ENCODE measurements at regions not wholly inside any gene's neighbourhood (a gene's known extent, or its start where the extent isn't known, plus 50 kb on each side); places are given as distances from the start of the nearest gene placed in this dataset.

DNA sequence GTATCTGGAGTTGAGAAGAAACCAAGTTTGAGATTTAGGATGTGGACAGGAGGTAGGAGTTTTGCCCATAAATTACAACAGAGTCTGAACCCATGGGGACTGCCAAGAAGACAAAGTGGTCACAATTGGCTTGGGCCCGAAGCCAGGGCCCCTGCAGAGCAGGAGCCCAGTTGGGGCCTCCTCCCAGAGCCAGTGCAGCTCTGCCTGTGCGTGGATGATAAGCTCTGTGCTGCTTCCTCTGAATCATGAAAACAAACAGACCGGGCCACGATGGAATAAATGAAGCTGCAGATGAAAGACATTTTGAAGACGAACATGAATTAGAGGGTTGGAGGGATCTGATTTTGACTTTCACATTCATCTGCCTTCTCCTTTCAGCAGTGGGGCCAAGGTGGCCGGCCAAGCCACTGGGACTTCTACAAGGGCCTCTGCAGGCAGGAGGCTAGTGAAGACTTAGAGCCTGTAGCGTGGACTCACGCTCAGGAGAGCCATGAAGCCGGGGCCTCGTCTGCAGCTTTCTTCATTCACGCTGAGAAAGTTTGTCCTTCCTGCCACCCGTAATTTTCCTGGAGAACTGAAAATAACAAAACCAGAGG is 156.8 kb upstream of the LYZL1 start:
- H3K4me3 Mint-ChIP-seq: no peak overlapping the region
- peaks cover 8% of the 10 kb centered on the region for H3K27me3 Mint-ChIP-seq (ENCODE audit: insufficient read depth)
- H3K27ac Mint-ChIP-seq: no peak overlapping the region
- intact Hi-C loops (cut with micrococcal nuclease): loop anchor here (10.0 kb wide), 1 partner anchor 467 kb away; no protein-coding TSS in a partner anchor
- no peaks in the 10 kb centered on the region for H3K4me1 Mint-ChIP-seq (ENCODE audit: low read depth)
- H3K9me3 Mint-ChIP-seq: no peaks in the 10 kb centered on the region
- no peak for DNase-seq (ENCODE audit: low spot score)
- H3K36me3 Mint-ChIP-seq (ENCODE audit: low read depth): no peaks in the 10 kb centered on the region

DNA sequence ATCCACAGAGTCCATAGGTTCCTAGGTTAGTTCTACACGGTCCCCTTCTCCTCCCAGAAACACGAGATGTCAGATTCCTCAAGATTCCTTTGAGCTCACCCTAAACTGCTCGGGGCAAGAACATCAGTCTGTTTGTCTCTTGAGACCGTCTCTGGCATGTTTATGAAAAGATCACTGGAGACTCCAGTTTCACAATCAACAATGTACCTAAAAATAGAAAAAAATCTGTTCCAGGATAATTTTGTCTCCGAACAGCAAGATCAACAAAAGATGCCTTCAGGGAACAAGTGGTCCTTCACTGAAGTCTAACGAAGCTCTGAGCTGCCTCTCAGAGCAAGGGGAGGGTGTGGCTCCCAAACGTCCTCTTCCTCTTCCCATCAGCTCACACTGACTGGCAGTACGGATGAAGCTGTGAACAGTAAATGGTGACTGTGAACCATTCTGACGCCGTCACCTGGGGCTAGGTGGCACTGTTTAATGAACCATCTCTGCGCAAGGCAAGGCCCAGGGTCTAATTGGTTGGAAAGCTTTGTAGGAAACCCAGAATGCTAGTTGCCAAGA is 156.2 kb upstream of the LYZL1 start:
- no peaks in the 10 kb centered on the region for H3K9me3 Mint-ChIP-seq
- peaks cover 8% of the 10 kb centered on the region for H3K27me3 Mint-ChIP-seq (ENCODE audit: insufficient read depth)
- no peaks in the 10 kb centered on the region for H3K36me3 Mint-ChIP-seq (ENCODE audit: low read depth)
- H3K27ac Mint-ChIP-seq: no peak overlapping the region
- intact Hi-C loops (cut with micrococcal nuclease): loop anchor here (10.0 kb wide), 1 partner anchor 468 kb away; no protein-coding TSS in a partner anchor
- H3K4me3 Mint-ChIP-seq: no peak overlapping the region
- no peak for DNase-seq (ENCODE audit: low spot score)
- no peaks in the 10 kb centered on the region for H3K4me1 Mint-ChIP-seq (ENCODE audit: low read depth)

DNA sequence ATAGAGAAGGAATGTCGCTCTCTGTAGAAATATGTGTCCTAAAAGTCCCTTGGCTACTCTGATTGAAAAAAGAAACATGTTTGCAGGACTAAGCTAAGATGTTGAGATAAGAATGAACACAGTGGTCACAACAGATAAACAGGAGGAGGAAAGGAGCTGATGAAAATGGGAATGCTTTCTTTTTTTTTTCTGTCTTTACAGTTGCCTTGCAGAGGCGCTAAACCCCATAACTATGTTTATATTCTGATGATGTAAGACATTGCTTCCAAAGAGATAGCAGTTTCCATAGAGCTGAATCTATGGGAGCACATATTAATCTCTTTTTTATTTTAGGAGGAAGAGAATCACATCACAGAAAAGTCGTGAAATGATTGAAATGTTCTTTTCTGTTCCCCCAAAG is 153.5 kb upstream of the LYZL1 start:
- H3K9me3 Mint-ChIP-seq: no peaks in the 10 kb centered on the region
- DNase-seq (ENCODE audit: low spot score): no peak
- H3K27me3 Mint-ChIP-seq (ENCODE audit: insufficient read depth): peaks cover 10% of the 10 kb centered on the region
- no peak overlapping the region for H3K4me3 Mint-ChIP-seq
- no peak overlapping the region for H3K27ac Mint-ChIP-seq
- intact Hi-C loops (cut with micrococcal nuclease): loop anchor here (10.0 kb wide), 1 partner anchor 471 kb away; no protein-coding TSS in a partner anchor
- no peaks in the 10 kb centered on the region for H3K4me1 Mint-ChIP-seq (ENCODE audit: low read depth)
- H3K36me3 Mint-ChIP-seq (ENCODE audit: low read depth): no peaks in the 10 kb centered on the region

DNA sequence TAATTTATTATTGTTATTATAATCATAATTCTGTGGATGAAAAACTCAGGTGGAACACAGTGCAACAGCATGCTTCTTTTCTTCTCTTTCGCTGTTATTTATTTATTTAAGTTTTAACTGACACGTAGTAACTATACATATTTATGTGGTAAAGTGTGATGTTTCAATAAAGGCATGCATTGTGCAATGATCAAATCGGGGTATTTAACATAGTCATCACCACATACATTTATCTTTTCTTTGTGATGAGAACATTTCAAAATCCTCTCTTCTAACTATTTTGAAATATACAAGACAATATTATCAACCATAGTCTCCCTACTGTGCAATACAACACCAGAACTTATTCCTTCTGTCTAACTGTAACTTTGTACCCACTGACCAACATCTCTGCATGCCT is 152.5 kb upstream of the LYZL1 start:
- Mint-ChIP-seq H3K36me3 (ENCODE audit: low read depth) (no peaks in the 10 kb centered on the region), H3K27me3 (ENCODE audit: insufficient read depth) (peaks cover 10% of the 10 kb centered on the region), H3K4me1 (ENCODE audit: low read depth) (no peaks in the 10 kb centered on the region), H3K27ac (no peak overlapping the region), H3K4me3 (no peak overlapping the region), H3K9me3 (no peaks in the 10 kb centered on the region)
- DNase-seq (ENCODE audit: low spot score): no peak
- intact Hi-C loops (cut with micrococcal nuclease): loop anchor here (10.0 kb wide), 1 partner anchor 472 kb away; no protein-coding TSS in a partner anchor

DNA sequence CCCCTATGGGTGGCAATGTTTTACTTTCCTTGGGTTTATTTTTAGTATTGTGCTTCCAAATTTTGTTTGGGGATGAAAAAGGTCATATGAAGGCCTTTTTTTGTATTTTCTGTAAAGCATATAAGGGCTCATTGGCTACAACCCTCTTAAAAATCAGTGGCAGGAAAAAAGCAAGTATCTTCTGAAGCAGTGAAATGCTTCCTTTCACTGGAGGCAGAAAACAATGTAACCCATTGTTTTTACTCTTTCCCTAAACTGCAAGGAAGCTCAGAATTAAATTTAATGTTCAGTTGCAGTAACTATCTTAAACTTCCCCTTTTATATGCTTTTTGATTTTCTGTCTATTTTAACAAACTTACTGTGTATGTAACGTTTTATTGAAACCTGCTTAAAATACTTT is 148.7 kb upstream of the LYZL1 start:
- no peaks in the 10 kb centered on the region for H3K4me1 Mint-ChIP-seq (ENCODE audit: low read depth)
- intact Hi-C loops (cut with micrococcal nuclease): no loop called here

DNA sequence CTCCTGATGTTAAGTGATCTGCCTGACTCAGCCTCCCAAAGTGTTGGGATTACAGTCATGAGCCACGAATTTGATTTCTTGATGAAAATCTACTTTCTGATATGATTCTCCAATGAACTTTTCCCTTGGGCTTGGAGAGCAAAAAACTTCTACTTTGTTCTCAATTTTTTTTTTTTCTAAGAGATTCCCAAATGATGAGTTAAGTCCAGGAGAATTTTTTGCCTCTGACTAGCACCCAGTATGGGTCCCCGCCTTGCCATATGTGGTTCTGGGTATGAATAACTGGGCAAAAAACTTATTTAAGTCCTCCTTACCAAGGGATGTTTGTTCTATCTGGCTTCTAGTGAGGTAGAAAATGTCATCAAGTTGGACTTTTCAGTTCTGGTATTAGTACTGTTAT is 147.9 kb upstream of the LYZL1 start:
- no peaks in the 10 kb centered on the region for H3K36me3 Mint-ChIP-seq (ENCODE audit: low read depth)
- H3K4me3 Mint-ChIP-seq: no peak overlapping the region
- intact Hi-C loops (cut with micrococcal nuclease): no loop called here
- H3K27me3 Mint-ChIP-seq (ENCODE audit: insufficient read depth): peaks cover 17% of the 10 kb centered on the region
- no peaks in the 10 kb centered on the region for H3K9me3 Mint-ChIP-seq
- no peak for DNase-seq (ENCODE audit: low spot score)
- no peaks in the 10 kb centered on the region for H3K4me1 Mint-ChIP-seq (ENCODE audit: low read depth)
- H3K27ac Mint-ChIP-seq: no peak overlapping the region

More for the DNA sequence above, 148.7 kb upstream of the LYZL1 start:
- Mint-ChIP-seq H3K4me3 (no peak overlapping the region), H3K36me3 (ENCODE audit: low read depth) (no peaks in the 10 kb centered on the region), H3K27me3 (ENCODE audit: insufficient read depth) (peaks cover 17% of the 10 kb centered on the region), H3K9me3 (no peaks in the 10 kb centered on the region), H3K27ac (no peak overlapping the region)
- no peak for DNase-seq (ENCODE audit: low spot score)

DNA sequence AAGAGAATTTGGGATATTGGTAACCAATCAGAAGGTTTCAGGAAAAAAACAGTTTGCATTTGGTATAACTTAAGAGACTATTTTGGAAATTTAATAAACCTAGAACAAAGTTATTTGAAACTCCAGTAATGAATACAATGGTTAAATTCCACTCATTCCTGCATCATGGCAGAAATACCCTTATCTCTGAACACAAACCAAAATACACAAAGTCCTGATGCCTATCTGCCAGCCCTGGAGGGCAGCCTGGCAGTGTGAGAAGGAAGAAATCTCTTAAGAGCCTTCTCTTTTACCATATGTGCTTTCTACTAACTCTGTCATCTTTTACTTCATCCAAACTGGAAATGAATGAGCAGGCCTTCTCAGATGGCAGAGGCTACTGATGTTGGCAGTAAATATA is 147.1 kb upstream of the LYZL1 start:
- no peak for DNase-seq (ENCODE audit: low spot score)
- intact Hi-C loops (cut with micrococcal nuclease): no loop called here
- Mint-ChIP-seq H3K27ac (no peak overlapping the region), H3K4me1 (ENCODE audit: low read depth) (no peaks in the 10 kb centered on the region), H3K27me3 (ENCODE audit: insufficient read depth) (peaks cover 14% of the 10 kb centered on the region), H3K36me3 (ENCODE audit: low read depth) (no peaks in the 10 kb centered on the region), H3K4me3 (no peak overlapping the region), H3K9me3 (no peaks in the 10 kb centered on the region)

DNA sequence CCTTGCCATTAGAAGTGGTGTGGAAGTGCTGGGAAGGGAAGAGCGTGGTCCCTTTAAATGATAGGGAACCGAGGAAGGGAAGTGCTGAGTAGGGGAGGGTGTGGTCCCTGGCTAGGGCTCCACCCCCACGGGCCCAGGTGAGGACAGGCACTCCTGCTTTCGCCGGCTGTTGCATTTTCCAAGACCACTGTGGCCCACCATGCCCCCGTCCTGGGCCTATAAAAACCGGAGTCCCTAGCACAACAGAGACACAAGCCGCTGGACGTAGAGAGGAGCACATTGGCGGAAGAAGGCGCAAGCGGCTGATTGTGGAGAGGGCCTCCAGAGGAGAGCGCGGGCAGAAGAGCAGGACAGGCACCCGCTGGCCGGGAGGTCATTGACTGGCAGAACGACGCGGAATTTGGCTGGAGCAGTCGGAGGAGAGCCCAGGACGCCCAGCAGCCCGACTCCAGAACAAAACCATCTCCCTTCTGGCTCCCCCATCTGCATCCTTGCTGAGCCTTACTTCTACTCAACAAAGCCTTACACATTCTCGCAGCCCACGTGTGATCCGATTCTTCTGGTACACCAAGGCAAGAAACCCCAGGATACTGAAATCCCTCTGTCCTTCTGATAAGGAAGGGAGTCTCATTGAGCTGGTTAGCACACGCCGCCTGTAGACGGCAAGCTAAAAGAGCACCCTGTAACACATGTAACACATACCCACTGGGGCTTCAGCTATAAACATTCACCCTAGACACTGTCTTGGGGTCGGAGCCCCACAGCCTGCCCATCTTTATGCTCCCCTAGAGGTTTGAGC is 146.2 kb upstream of the LYZL1 start:
- H3K27ac Mint-ChIP-seq: no peak overlapping the region
- no peak overlapping the region for H3K4me3 Mint-ChIP-seq
- H3K36me3 Mint-ChIP-seq (ENCODE audit: low read depth): no peaks in the 10 kb centered on the region
- H3K4me1 Mint-ChIP-seq (ENCODE audit: low read depth): no peaks in the 10 kb centered on the region
- no peak for DNase-seq (ENCODE audit: low spot score)
- H3K9me3 Mint-ChIP-seq: no peaks in the 10 kb centered on the region
- intact Hi-C loops (cut with micrococcal nuclease): no loop called here
- peaks cover 13% of the 10 kb centered on the region for H3K27me3 Mint-ChIP-seq (ENCODE audit: insufficient read depth)

DNA sequence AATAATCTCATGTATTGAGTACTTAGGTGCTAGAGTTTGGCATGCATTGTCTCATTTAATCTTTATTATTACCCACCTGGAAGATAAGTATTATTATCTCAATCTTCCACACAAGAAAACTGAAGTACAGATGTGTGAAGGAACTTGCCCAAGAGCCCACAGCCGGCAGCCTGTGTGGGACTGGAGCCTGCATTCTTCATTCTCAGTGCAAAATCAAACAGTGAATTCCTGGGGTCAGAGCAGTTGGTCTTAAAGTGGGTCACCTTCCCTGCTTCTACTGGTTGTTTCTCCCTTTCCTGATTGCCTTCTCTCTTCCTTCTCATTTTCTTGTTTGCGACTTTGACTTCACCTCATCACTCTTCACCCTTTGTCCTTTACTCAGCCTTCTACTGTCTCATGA is 144.7 kb upstream of the LYZL1 start:
- Mint-ChIP-seq H3K4me3 (no peak overlapping the region), H3K27me3 (ENCODE audit: insufficient read depth) (peaks cover 12% of the 10 kb centered on the region), H3K4me1 (ENCODE audit: low read depth) (no peaks in the 10 kb centered on the region), H3K27ac (no peak overlapping the region), H3K36me3 (ENCODE audit: low read depth) (no peaks in the 10 kb centered on the region), H3K9me3 (no peaks in the 10 kb centered on the region)
- intact Hi-C loops (cut with micrococcal nuclease): no loop called here
- no peak for DNase-seq (ENCODE audit: low spot score)

DNA sequence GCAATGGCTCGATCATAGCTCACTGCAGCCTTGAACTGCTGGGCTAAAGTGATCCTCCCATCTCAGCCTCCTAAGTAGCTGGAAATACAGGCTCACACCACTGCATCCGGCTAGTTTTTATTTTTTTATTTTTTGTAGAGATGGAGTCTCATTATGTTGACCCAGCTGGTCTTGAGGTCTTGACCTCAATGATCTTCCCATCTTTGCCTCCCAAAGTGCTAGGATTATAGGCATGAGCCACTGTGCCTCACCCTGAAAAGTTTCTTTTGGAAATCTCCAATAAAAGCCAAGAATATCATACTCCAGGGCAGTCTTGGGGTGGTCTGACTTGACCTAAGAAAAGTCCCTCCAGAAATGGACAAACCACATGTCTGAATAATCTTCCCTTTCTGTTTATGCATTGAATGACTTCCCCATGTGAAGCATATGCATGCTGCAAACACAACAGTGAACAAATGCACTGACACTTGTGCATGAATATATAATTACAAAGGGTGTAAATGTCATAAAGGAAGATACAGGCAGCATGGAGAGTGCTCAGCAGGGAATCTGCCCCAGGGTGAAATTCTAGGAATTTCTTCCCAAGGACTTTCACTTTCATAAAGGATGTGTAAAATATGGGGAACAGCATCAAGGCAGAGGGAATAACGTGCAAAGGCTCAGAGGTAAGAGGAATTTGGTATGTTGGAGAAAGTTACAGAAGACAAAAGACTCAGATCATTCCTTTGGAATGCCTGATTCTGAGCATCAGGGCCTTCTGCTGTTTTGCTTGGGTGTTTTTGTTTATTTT is 142.4 kb upstream of the LYZL1 start:
- intact Hi-C loops (cut with micrococcal nuclease): no loop called here

DNA sequence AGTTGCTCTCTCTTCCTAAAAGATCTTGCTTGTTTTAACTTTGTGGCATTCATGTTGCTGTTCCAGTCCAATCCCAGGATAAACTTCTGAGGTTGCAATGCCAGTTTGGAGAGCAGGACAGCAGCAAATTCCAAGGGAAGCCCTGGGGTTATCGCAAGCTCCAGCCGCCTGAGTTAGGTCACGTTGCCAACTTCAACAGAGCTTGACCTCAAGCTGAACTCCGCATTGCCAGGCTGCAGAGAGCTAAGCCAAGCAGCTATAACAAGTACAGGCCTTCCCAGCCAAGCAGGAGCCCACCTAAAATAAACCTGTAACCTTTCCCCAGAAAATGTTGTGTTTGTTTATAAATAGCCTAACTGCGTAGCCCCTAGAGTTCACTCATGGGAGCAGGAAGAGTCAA is 138.9 kb upstream of the LYZL1 start:
- no peaks in the 10 kb centered on the region for H3K36me3 Mint-ChIP-seq (ENCODE audit: low read depth)
- no peaks in the 10 kb centered on the region for H3K9me3 Mint-ChIP-seq
- no peaks in the 10 kb centered on the region for H3K4me1 Mint-ChIP-seq (ENCODE audit: low read depth)
- H3K27me3 Mint-ChIP-seq (ENCODE audit: insufficient read depth): no peaks in the 10 kb centered on the region
- no peak overlapping the region for H3K27ac Mint-ChIP-seq
- no peak overlapping the region for H3K4me3 Mint-ChIP-seq
- DNase-seq (ENCODE audit: low spot score): no peak
- intact Hi-C loops (cut with micrococcal nuclease): no loop called here

More for the DNA sequence above, 142.4 kb upstream of the LYZL1 start:
- no peaks in the 10 kb centered on the region for H3K4me1 Mint-ChIP-seq (ENCODE audit: low read depth)
- no peaks in the 10 kb centered on the region for H3K36me3 Mint-ChIP-seq (ENCODE audit: low read depth)
- peaks cover 12% of the 10 kb centered on the region for H3K27me3 Mint-ChIP-seq (ENCODE audit: insufficient read depth)
- H3K9me3 Mint-ChIP-seq: no peaks in the 10 kb centered on the region
- no peak for DNase-seq (ENCODE audit: low spot score)
- H3K4me3 Mint-ChIP-seq: no peak overlapping the region
- H3K27ac Mint-ChIP-seq: no peak overlapping the region

DNA sequence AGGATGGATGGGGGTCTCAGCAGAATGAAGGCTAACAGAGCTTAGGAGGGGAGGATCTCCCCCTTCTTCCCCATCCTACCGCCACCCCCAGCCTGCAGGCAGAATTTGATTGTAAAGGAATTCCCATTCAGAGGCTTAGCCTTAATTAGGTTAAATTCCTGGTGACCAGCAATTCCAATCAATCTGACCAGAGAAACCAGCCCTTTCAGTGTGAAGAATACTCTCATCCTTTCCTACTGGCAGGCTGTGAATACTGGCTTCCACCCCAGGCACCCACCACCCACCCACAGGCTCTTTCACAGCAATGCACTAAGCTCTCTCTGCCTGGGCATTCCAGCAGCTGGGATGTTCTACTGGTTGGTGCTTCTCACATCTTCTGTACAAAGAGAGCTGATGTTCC is 137.9 kb upstream of the LYZL1 start:
- H3K4me3 Mint-ChIP-seq: no peak overlapping the region
- H3K4me1 Mint-ChIP-seq (ENCODE audit: low read depth): no peaks in the 10 kb centered on the region
- no peaks in the 10 kb centered on the region for H3K36me3 Mint-ChIP-seq (ENCODE audit: low read depth)
- no peaks in the 10 kb centered on the region for H3K27me3 Mint-ChIP-seq (ENCODE audit: insufficient read depth)
- H3K9me3 Mint-ChIP-seq: no peaks in the 10 kb centered on the region
- no peak for DNase-seq (ENCODE audit: low spot score)
- H3K27ac Mint-ChIP-seq: no peak overlapping the region
- intact Hi-C loops (cut with micrococcal nuclease): no loop called here

DNA sequence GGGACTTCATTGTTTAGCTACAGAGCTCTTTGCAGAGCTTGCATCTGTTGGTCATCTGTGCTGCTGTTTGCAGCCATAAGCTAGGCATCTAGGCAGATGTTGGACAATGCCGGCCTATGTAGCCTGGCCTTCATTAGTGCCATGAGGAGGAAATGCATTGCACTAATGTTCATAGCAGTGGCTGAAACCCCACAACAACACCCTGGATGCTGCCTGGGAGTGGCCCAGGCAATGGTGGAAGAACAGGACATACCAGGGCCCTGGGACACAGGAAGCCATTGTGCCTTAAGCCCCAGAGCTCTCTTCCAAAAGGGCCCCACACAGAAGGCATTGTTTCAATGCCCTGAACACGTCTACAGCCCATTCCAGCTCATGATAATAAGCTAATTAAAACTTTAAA is 131.5 kb upstream of the LYZL1 start:
- Mint-ChIP-seq H3K27ac (no peak overlapping the region), H3K36me3 (ENCODE audit: low read depth) (no peaks in the 10 kb centered on the region), H3K27me3 (ENCODE audit: insufficient read depth) (no peaks in the 10 kb centered on the region), H3K4me1 (ENCODE audit: low read depth) (no peaks in the 10 kb centered on the region), H3K9me3 (no peaks in the 10 kb centered on the region), H3K4me3 (no peak overlapping the region)
- intact Hi-C loops (cut with micrococcal nuclease): no loop called here
- no peak for DNase-seq (ENCODE audit: low spot score)

All from activated T-helper 1 cell treated with anti-CD3 and anti-CD28 coated beads, Interleukin-12 subunit alpha, Interleukin-12 subunit beta, Interleukin-2, Interleukin-4 antibody, amounts not matched to agents 30 ng/mL and 10 ng/mL and 1 ng/mL, durations not matched to agents 14 hours and 24 hours and 36 hours (primary cell).